ENCODE measurements at regions not wholly inside any gene's neighbourhood (a gene's known extent, or its start where the extent isn't known, plus 50 kb on each side); places are given as distances from the start of the nearest gene placed in this dataset.

DNA sequence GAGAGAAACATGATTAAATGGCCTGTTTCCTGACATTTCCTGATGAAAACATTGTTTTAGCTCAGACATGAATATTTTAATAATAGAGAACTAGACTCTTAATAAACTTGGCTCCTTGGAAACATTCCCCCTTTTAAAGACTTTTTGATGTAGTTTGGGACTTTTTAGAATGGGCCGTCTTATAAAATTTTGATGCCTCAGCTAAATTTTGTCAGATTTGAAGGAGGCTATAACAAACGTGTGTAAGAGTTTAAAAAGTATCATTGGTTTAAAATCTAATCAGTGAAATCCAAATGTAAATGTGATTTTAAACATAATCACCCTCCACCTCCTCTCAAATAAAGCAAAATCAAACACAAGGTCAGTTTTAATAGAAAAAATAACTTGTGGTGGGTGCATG lies 200.9 kb downstream of the CLIC5 start:
- no peak for TF ChIP-seq POLR2A (IDR thresholded peaks at IDR 0.05; ENCODE audit: extremely low read depth, insufficient read length)
- TF ChIP-seq, protein P1, sequence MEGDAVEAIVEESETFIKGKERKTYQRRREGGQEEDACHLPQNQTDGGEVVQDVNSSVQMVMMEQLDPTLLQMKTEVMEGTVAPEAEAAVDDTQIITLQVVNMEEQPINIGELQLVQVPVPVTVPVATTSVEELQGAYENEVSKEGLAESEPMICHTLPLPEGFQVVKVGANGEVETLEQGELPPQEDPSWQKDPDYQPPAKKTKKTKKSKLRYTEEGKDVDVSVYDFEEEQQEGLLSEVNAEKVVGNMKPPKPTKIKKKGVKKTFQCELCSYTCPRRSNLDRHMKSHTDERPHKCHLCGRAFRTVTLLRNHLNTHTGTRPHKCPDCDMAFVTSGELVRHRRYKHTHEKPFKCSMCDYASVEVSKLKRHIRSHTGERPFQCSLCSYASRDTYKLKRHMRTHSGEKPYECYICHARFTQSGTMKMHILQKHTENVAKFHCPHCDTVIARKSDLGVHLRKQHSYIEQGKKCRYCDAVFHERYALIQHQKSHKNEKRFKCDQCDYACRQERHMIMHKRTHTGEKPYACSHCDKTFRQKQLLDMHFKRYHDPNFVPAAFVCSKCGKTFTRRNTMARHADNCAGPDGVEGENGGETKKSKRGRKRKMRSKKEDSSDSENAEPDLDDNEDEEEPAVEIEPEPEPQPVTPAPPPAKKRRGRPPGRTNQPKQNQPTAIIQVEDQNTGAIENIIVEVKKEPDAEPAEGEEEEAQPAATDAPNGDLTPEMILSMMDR (IDR thresholded peaks at IDR 0.05; ENCODE audit: low read depth, low read length), result no peak
